ENCODE measurements at regions not wholly inside any gene's neighbourhood (a gene's known extent, or its start where the extent isn't known, plus 50 kb on each side); places are given as distances from the start of the nearest gene placed in this dataset.
"Not testable (repeated sequence)": the region's sequence is repeated elsewhere in the genome, so short reads cannot be mapped to it uniquely, and the experiment has no call there.

GRCh38 chr12:116666829-116667228, 71.0 kb downstream of the SPRING1 start:
- not testable (repeated sequence) for TF ChIP-seq EP300, POLR2A, CTCF (IDR thresholded peaks at IDR 0.05)

All from upper lobe of left lung (tissue), 4 donors.